ENCODE measurements at regions not wholly inside any gene's neighbourhood (a gene's known extent, or its start where the extent isn't known, plus 50 kb on each side); places are given as distances from the start of the nearest gene placed in this dataset.

GRCh38 chr9:108681851-108682590 is 173.8 kb downstream of the ACTL7B start:
- POLR2A ChIA-PET, result no interaction called here
- H3K36me3 Mint-ChIP-seq, result no peaks in the 10 kb centered on the region
- no peak overlapping the region for H3K4me3 Mint-ChIP-seq
- DNase-seq, result no peak
- no peaks in the 10 kb centered on the region for H3K4me1 Mint-ChIP-seq (ENCODE audit: low read depth)
- H3K9me3 Mint-ChIP-seq, result peaks cover 2% of the 10 kb centered on the region
- intact Hi-C loops (cut with micrococcal nuclease), result no loop called here
- CTCF ChIA-PET, result no interaction called here
- H3K27me3 Mint-ChIP-seq, result no peaks in the 10 kb centered on the region
- H3K27ac Mint-ChIP-seq, result no peak overlapping the region

GRCh38 chr9:108680946-108681345 is 174.8 kb downstream of the ACTL7B start:
- H3K4me1 Mint-ChIP-seq (ENCODE audit: low read depth), result no peaks in the 10 kb centered on the region
- CTCF ChIA-PET, result no interaction called here
- H3K9me3 Mint-ChIP-seq, result no peaks in the 10 kb centered on the region
- intact Hi-C loops (cut with micrococcal nuclease), result no loop called here
- no peak for DNase-seq
- H3K4me3 Mint-ChIP-seq, result no peak overlapping the region
- H3K27me3 Mint-ChIP-seq, result no peaks in the 10 kb centered on the region
- no peaks in the 10 kb centered on the region for H3K36me3 Mint-ChIP-seq
- no peak overlapping the region for H3K27ac Mint-ChIP-seq
- POLR2A ChIA-PET, result no interaction called here

GRCh38 chr9:108677776-108678175 is 178.0 kb downstream of the ACTL7B start:
- H3K36me3 Mint-ChIP-seq, result no peaks in the 10 kb centered on the region
- H3K27ac Mint-ChIP-seq, result no peak overlapping the region
- no peak overlapping the region for H3K4me3 Mint-ChIP-seq
- CTCF ChIA-PET, result no interaction called here
- DNase-seq, result no peak
- H3K4me1 Mint-ChIP-seq (ENCODE audit: low read depth), result no peaks in the 10 kb centered on the region
- H3K27me3 Mint-ChIP-seq, result no peaks in the 10 kb centered on the region
- intact Hi-C loops (cut with micrococcal nuclease), result no loop called here
- POLR2A ChIA-PET, result no interaction called here
- H3K9me3 Mint-ChIP-seq, result no peaks in the 10 kb centered on the region

GRCh38 chr9:108676355-108676754 is 179.4 kb downstream of the ACTL7B start:
- H3K36me3 Mint-ChIP-seq, result no peaks in the 10 kb centered on the region
- no peak for DNase-seq
- H3K27me3 Mint-ChIP-seq, result no peaks in the 10 kb centered on the region
- intact Hi-C loops (cut with micrococcal nuclease), result no loop called here
- H3K4me3 Mint-ChIP-seq, result no peak overlapping the region
- H3K27ac Mint-ChIP-seq, result no peak overlapping the region
- H3K9me3 Mint-ChIP-seq, result no peaks in the 10 kb centered on the region
- ChIA-PET CTCF (no interaction called here), POLR2A (no interaction called here)
- no peaks in the 10 kb centered on the region for H3K4me1 Mint-ChIP-seq (ENCODE audit: low read depth)

- no peak for DNase-seq
- Mint-ChIP-seq H3K9me3 (no peaks in the 10 kb centered on the region), H3K4me1 (ENCODE audit: low read depth) (no peaks in the 10 kb centered on the region), H3K4me3 (no peak overlapping the region), H3K27me3 (no peaks in the 10 kb centered on the region), H3K27ac (no peak overlapping the region), H3K36me3 (no peaks in the 10 kb centered on the region)
- POLR2A ChIA-PET, result no interaction called here
- intact Hi-C loops (cut with micrococcal nuclease), result no loop called here
- CTCF ChIA-PET, result no interaction called here
These were observed 180.1 kb downstream of the ACTL7B start for GRCh38 chr9:108675708-108676107.

- ChIA-PET POLR2A (no interaction called here), CTCF (interaction anchor here (0.6 kb wide), 1 partner anchor 19 kb away, joined by 3 read pairs; no protein-coding TSS in a partner anchor)
- Mint-ChIP-seq H3K4me1 (ENCODE audit: low read depth) (no peaks in the 10 kb centered on the region), H3K27me3 (no peaks in the 10 kb centered on the region), H3K27ac (no peak overlapping the region), H3K9me3 (no peaks in the 10 kb centered on the region), H3K36me3 (no peaks in the 10 kb centered on the region), H3K4me3 (no peak overlapping the region)
- intact Hi-C loops (cut with micrococcal nuclease), result no loop called here
- no peak for DNase-seq
These were observed 180.8 kb downstream of the ACTL7B start for GRCh38 chr9:108674766-108675530.

GRCh38 chr9:108673386-108673785 is 182.4 kb downstream of the ACTL7B start:
- DNase-seq, result no peak
- ChIA-PET CTCF (no interaction called here), POLR2A (no interaction called here)
- H3K27ac Mint-ChIP-seq, result no peak overlapping the region
- no peaks in the 10 kb centered on the region for H3K9me3 Mint-ChIP-seq
- no peaks in the 10 kb centered on the region for H3K4me1 Mint-ChIP-seq (ENCODE audit: low read depth)
- H3K27me3 Mint-ChIP-seq, result no peaks in the 10 kb centered on the region
- no peak overlapping the region for H3K4me3 Mint-ChIP-seq
- intact Hi-C loops (cut with micrococcal nuclease), result no loop called here
- H3K36me3 Mint-ChIP-seq, result no peaks in the 10 kb centered on the region

- ChIA-PET POLR2A (no interaction called here), CTCF (no interaction called here)
- no peaks in the 10 kb centered on the region for H3K36me3 Mint-ChIP-seq
- no peak overlapping the region for H3K27ac Mint-ChIP-seq
- no peak for DNase-seq
- no peaks in the 10 kb centered on the region for H3K27me3 Mint-ChIP-seq
- intact Hi-C loops (cut with micrococcal nuclease), result no loop called here
- H3K4me1 Mint-ChIP-seq (ENCODE audit: low read depth), result no peaks in the 10 kb centered on the region
- no peak overlapping the region for H3K4me3 Mint-ChIP-seq
- H3K9me3 Mint-ChIP-seq, result no peaks in the 10 kb centered on the region
These were observed 183.2 kb downstream of the ACTL7B start for GRCh38 chr9:108672475-108673190.

- no peak for DNase-seq
- Mint-ChIP-seq H3K4me3 (no peak overlapping the region), H3K27ac (no peak overlapping the region), H3K9me3 (no peaks in the 10 kb centered on the region), H3K4me1 (ENCODE audit: low read depth) (no peaks in the 10 kb centered on the region), H3K27me3 (no peaks in the 10 kb centered on the region), H3K36me3 (no peaks in the 10 kb centered on the region)
- ChIA-PET CTCF (no interaction called here), POLR2A (no interaction called here)
- intact Hi-C loops (cut with micrococcal nuclease), result no loop called here
These were observed 184.0 kb downstream of the ACTL7B start for GRCh38 chr9:108671794-108672193.

- POLR2A ChIA-PET, result no interaction called here
- no peaks in the 10 kb centered on the region for H3K4me1 Mint-ChIP-seq (ENCODE audit: low read depth)
- H3K27ac Mint-ChIP-seq, result no peak overlapping the region
- DNase-seq, result no peak
- H3K36me3 Mint-ChIP-seq, result no peaks in the 10 kb centered on the region
- intact Hi-C loops (cut with micrococcal nuclease), result no loop called here
- H3K9me3 Mint-ChIP-seq, result no peaks in the 10 kb centered on the region
- no peak overlapping the region for H3K4me3 Mint-ChIP-seq
- H3K27me3 Mint-ChIP-seq, result no peaks in the 10 kb centered on the region
- CTCF ChIA-PET, result no interaction called here
These were observed 184.6 kb downstream of the ACTL7B start for GRCh38 chr9:108671176-108671575.

- POLR2A ChIA-PET, result no interaction called here
- intact Hi-C loops (cut with micrococcal nuclease), result no loop called here
- no peaks in the 10 kb centered on the region for H3K9me3 Mint-ChIP-seq
- no peaks in the 10 kb centered on the region for H3K36me3 Mint-ChIP-seq
- H3K4me1 Mint-ChIP-seq (ENCODE audit: low read depth), result no peaks in the 10 kb centered on the region
- DNase-seq, result no peak
- no peak overlapping the region for H3K27ac Mint-ChIP-seq
- CTCF ChIA-PET, result no interaction called here
- H3K4me3 Mint-ChIP-seq, result no peak overlapping the region
- H3K27me3 Mint-ChIP-seq, result no peaks in the 10 kb centered on the region
These were observed 186.8 kb downstream of the ACTL7B start for GRCh38 chr9:108668938-108669335.

GRCh38 chr9:108668191-108668937 is 187.4 kb downstream of the ACTL7B start:
- Mint-ChIP-seq H3K36me3 (no peaks in the 10 kb centered on the region), H3K4me1 (ENCODE audit: low read depth) (no peaks in the 10 kb centered on the region), H3K27ac (no peak overlapping the region), H3K9me3 (no peaks in the 10 kb centered on the region), H3K4me3 (no peak overlapping the region), H3K27me3 (no peaks in the 10 kb centered on the region)
- POLR2A ChIA-PET, result no interaction called here
- intact Hi-C loops (cut with micrococcal nuclease), result no loop called here
- CTCF ChIA-PET, result no interaction called here
- no peak for DNase-seq
